Activated CD4-positive, CD25-positive, alpha-beta regulatory T cell treated with anti-CD3 and anti-CD28 coated beads, Interleukin-2, amount 50 U/mL, for 72 hours (primary cell): ENCODE measurements at regions not wholly inside any gene's neighbourhood (a gene's known extent, or its start where the extent isn't known, plus 50 kb on each side); places are given as distances from the start of the nearest gene placed in this dataset.

ENCODE experiments used
- DNase-seq: peaks from one replicate; pipeline ENCODE4 v3.0.0; 2021

DNA sequence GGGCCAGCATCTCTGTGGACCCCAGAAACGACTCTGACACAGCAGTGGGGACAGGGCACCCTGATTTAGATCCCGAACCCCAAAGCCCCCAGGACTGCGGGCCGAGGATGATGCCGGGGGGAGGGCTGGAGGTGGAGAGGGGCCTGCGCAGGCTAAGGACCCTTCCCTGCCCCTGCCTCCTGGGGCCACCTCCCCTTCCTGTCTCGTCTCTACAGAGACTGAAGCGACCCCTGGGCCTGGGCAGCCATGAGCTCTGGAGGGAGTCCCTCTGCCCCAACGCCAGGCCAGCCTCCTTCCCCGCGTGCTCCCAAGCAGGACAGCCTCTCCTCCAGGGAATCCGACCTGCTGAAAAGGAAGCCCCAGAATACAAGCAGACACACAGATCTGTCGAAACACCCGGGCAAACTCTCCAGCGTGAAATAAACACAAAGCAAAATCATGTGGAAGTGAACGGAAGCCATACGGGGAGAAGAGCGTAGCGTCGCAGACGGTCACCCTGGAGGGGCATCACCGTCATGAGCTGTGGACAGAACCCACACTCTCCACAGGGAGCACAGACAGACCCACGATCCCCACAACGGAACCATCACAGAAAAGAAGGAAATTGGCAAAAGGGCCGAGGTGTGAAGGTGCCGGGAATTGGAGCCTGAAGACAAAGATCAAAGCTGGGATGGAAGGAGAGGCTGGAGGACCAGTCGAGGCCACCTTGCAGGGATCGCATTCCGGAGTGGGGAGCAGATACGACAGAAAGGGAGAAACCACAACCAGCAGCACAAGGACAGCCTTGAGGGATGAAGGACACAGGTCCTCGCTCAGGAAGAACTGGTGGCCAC is 51.0 kb upstream of the CTDP1 start:
- no peak for DNase-seq

DNA sequence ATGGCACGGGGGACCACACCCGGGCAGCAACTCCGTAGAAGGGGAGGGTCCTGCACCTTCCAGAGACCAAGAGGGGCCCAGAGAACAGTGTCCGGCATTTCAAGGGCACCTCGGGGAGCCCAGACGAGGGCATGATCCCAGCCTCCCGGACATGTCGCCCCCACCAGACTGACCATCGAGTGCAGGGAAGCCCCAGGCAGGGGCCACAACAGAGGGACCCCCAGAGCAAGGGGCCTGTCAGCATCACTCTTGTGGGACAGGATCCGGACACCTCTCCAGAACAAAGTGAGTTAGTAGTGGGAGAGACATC is 50.4 kb upstream of the CTDP1 start:
- no peak for DNase-seq

DNA sequence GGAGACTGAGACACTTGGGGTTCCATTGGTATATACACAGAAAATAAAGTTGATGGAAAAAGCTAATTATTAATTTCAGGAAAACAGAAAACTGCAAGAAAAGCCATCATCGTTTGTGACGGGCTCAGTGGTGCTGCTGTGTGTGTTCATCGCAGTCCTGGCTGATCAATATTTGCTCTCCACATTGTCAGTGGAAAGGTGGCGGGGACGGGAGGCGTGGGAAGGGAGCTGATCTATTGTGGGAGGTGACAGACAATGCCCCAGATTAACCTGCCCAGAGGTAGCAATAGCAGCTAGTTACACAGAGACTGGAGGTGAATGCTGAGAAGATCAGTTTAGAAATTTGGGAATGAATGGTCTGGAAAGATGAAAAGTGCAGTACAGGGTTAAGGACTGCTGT is 50.0 kb upstream of the CTDP1 start:
- DNase-seq: no peak
